ENCODE measurements at regions not wholly inside any gene's neighbourhood (a gene's known extent, or its start where the extent isn't known, plus 50 kb on each side); places are given as distances from the start of the nearest gene placed in this dataset.

- no peaks in the 10 kb centered on the region for H3K79me2 ChIP-seq (replicated peaks; ENCODE audit: insufficient read depth, low read length)
- H3K9me3 ChIP-seq (ENCODE audit: low read length): no peaks in the 10 kb centered on the region
- no peak overlapping the region for H3K27ac ChIP-seq (ENCODE audit: low read length)
- H3F3A ChIP-seq (ENCODE audit: insufficient read depth, low read length, poor library complexity, severe bottlenecking): peaks cover 6% of the 10 kb centered on the region
- H3K4me3 ChIP-seq (ENCODE audit: low read length): no peak overlapping the region
- no peak overlapping the region for H2AFZ ChIP-seq (ENCODE audit: low read depth, low read length)
- no peak overlapping the region for H3K4me2 ChIP-seq (ENCODE audit: low read length)
- no peak overlapping the region for H3K9ac ChIP-seq (ENCODE audit: low read length)
- no peaks in the 10 kb centered on the region for H3K36me3 ChIP-seq (ENCODE audit: insufficient read depth, low read length)
- H3K27me3 ChIP-seq (ENCODE audit: insufficient read depth, low read depth, low read length): no peaks in the 10 kb centered on the region
- H4K20me1 ChIP-seq (ENCODE audit: insufficient read depth): no peaks in the 10 kb centered on the region
- no peak for TF ChIP-seq EZH2 (IDR thresholded peaks at IDR 0.05; ENCODE audit: borderline replicate concordance, insufficient read depth, low read length, poor library complexity, severe bottlenecking)
- TF ChIP-seq, protein P1, sequence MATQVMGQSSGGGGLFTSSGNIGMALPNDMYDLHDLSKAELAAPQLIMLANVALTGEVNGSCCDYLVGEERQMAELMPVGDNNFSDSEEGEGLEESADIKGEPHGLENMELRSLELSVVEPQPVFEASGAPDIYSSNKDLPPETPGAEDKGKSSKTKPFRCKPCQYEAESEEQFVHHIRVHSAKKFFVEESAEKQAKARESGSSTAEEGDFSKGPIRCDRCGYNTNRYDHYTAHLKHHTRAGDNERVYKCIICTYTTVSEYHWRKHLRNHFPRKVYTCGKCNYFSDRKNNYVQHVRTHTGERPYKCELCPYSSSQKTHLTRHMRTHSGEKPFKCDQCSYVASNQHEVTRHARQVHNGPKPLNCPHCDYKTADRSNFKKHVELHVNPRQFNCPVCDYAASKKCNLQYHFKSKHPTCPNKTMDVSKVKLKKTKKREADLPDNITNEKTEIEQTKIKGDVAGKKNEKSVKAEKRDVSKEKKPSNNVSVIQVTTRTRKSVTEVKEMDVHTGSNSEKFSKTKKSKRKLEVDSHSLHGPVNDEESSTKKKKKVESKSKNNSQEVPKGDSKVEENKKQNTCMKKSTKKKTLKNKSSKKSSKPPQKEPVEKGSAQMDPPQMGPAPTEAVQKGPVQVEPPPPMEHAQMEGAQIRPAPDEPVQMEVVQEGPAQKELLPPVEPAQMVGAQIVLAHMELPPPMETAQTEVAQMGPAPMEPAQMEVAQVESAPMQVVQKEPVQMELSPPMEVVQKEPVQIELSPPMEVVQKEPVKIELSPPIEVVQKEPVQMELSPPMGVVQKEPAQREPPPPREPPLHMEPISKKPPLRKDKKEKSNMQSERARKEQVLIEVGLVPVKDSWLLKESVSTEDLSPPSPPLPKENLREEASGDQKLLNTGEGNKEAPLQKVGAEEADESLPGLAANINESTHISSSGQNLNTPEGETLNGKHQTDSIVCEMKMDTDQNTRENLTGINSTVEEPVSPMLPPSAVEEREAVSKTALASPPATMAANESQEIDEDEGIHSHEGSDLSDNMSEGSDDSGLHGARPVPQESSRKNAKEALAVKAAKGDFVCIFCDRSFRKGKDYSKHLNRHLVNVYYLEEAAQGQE (IDR thresholded peaks at IDR 0.05; ENCODE audit: borderline replicate concordance): no peak
- no peak for TF ChIP-seq CTCF (IDR thresholded peaks at IDR 0.05; ENCODE audit: poor library complexity, severe bottlenecking)
- no peak for TF ChIP-seq TAF1 (IDR thresholded peaks at IDR 0.05; ENCODE audit: low read depth)
- no peak for TF ChIP-seq POLR2AphosphoS5 (IDR thresholded peaks at IDR 0.05)
- no peak for TF ChIP-seq SMC3 (conservative IDR thresholded peaks at IDR 0.05; ENCODE audit: poor library complexity)
- no peak for TF ChIP-seq MXI1 (conservative IDR thresholded peaks at IDR 0.05; ENCODE audit: poor library complexity, severe bottlenecking)
- no peak for TF ChIP-seq RAD21 (conservative IDR thresholded peaks at IDR 0.05)
- TF ChIP-seq EP300 (conservative IDR thresholded peaks at IDR 0.05; ENCODE audit: poor library complexity, severe bottlenecking): no peak
- no peaks in the 10 kb centered on the region for H3K9me2 ChIP-seq (ENCODE audit: insufficient read depth, low read length)
Measured at GRCh38 chr14:25626986-25627385, 577.0 kb upstream of the STXBP6 start.

DNA sequence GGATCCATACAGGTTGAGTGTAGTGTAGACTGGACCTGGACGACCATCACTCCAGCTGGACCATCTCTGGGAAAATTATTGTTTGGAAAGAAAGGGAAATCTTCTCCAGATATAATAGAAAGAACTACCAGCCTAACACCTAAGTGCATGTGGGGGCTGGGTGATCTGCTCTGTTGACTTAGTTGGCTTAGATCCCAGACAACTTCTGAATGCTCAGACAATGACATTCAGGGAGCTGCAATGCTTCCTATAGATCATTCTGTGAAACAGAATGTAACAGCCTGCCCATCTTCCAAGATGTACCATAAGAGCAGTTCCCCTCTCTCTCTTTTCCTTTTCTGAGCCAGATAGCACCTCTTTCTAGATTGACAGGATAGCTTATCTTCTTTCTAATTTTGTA is 572.8 kb upstream of the STXBP6 start:
- TF ChIP-seq TAF1 (IDR thresholded peaks at IDR 0.05; ENCODE audit: low read depth): no peak
- TF ChIP-seq RAD21 (conservative IDR thresholded peaks at IDR 0.05): no peak
- no peak for TF ChIP-seq POLR2AphosphoS5 (IDR thresholded peaks at IDR 0.05)
- TF ChIP-seq SMC3 (conservative IDR thresholded peaks at IDR 0.05; ENCODE audit: poor library complexity): no peak
- no peak overlapping the region for H3K4me2 ChIP-seq (ENCODE audit: low read length)

DNA sequence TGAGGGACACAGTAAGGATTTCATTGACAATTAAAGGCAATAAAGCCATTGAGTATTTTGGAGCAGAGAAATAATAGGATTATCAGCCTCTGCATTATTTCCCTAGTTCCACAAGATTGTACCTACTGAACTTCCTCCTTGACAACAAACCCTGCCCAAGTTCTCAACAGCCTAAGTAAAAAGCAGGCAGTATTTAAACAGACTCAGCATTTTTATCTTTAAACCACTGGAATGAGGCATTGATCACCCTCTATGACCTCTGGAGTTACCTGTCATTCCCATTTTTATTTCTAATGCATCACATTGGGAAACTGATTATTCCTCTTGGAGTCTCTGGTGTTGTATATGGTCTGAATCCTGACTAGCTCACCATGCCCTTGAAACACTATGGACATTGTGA is 570.6 kb upstream of the STXBP6 start:
- TF ChIP-seq CTCF (IDR thresholded peaks at IDR 0.05; ENCODE audit: poor library complexity, severe bottlenecking) (no peak), TAF1 (IDR thresholded peaks at IDR 0.05; ENCODE audit: low read depth) (no peak), MXI1 (conservative IDR thresholded peaks at IDR 0.05; ENCODE audit: poor library complexity, severe bottlenecking) (no peak), EZH2 (IDR thresholded peaks at IDR 0.05; ENCODE audit: borderline replicate concordance, insufficient read depth, low read length, poor library complexity, severe bottlenecking) (no peak), RAD21 (conservative IDR thresholded peaks at IDR 0.05) (no peak)
- Histone ChIP-seq H3F3A (ENCODE audit: insufficient read depth, low read length, poor library complexity, severe bottlenecking) (no peaks in the 10 kb centered on the region), H3K27me3 (ENCODE audit: insufficient read depth, low read depth, low read length) (no peaks in the 10 kb centered on the region), H3K9me2 (ENCODE audit: insufficient read depth, low read length) (no peaks in the 10 kb centered on the region), H3K4me2 (ENCODE audit: low read length) (no peak overlapping the region), H2AFZ (ENCODE audit: low read depth, low read length) (no peak overlapping the region), H3K79me2 (replicated peaks; ENCODE audit: insufficient read depth, low read length) (no peaks in the 10 kb centered on the region), H3K36me3 (ENCODE audit: insufficient read depth, low read length) (no peaks in the 10 kb centered on the region), H3K27ac (ENCODE audit: low read length) (no peak overlapping the region), H3K9ac (ENCODE audit: low read length) (no peak overlapping the region), H4K20me1 (ENCODE audit: insufficient read depth) (no peaks in the 10 kb centered on the region), H3K9me3 (ENCODE audit: low read length) (peaks cover 7% of the 10 kb centered on the region), H3K4me3 (ENCODE audit: low read length) (no peak overlapping the region)

More for the DNA sequence above, 572.8 kb upstream of the STXBP6 start:
- Histone ChIP-seq H3K9me3 (ENCODE audit: low read length) (no peaks in the 10 kb centered on the region), H3K27ac (ENCODE audit: low read length) (no peak overlapping the region), H3K9ac (ENCODE audit: low read length) (no peak overlapping the region), H4K20me1 (ENCODE audit: insufficient read depth) (no peaks in the 10 kb centered on the region), H3K9me2 (ENCODE audit: insufficient read depth, low read length) (no peaks in the 10 kb centered on the region), H3K27me3 (ENCODE audit: insufficient read depth, low read depth, low read length) (no peaks in the 10 kb centered on the region), H3F3A (ENCODE audit: insufficient read depth, low read length, poor library complexity, severe bottlenecking) (no peaks in the 10 kb centered on the region), H3K36me3 (ENCODE audit: insufficient read depth, low read length) (no peaks in the 10 kb centered on the region), H3K4me3 (ENCODE audit: low read length) (no peak overlapping the region), H2AFZ (ENCODE audit: low read depth, low read length) (no peak overlapping the region), H3K79me2 (replicated peaks; ENCODE audit: insufficient read depth, low read length) (no peaks in the 10 kb centered on the region)
